ENCODE measurements at regions not wholly inside any gene's neighbourhood (a gene's known extent, or its start where the extent isn't known, plus 50 kb on each side); places are given as distances from the start of the nearest gene placed in this dataset.

GRCh38 chr16:79790854-79791253 lies 190.3 kb upstream of the MAF start:
- DNase-seq (ENCODE audit: low read depth): no peak

DNA sequence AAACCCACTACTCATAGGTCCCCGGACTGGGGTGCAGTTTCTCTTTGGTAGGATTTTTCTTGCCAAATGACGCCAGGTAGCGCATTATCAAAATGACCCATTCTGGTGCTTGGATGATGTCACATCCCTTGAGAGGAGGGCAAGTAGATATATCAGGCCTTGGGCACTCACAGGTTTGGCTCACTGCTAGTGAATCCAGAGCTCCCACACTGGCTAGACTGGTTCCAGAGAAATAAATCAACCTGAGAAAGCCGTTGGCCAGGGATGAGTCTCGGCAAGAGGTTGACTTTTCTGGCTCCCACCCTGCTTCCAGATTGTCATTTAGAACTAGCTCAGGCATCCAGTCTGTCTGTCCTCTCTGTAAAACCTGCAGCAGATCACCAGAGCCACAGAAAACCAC lies 188.4 kb upstream of the MAF start:
- DNase-seq (ENCODE audit: low read depth): no peak

- DNase-seq (ENCODE audit: low read depth): no peak
Measured at GRCh38 chr16:79786389-79786788, 185.9 kb upstream of the MAF start.

DNA sequence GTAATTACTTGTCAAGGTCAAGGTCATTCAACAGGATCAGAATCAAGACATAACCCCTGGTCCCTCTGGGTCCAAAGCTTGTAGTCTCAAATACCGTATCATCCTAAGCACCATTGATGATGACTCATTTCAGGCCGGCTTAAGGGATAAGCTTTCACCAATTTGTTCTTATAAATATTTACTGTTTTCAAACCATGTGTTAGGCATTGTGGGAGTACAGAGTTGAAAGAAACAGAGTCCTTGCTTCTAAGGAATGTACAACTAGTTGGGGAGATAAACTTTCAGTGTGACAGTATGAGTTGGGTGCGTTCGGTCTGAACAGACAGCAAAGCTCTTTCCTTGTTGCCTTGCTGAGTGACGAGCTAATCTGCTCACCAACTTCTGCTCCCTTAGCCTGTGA lies 183.5 kb upstream of the MAF start:
- DNase-seq (ENCODE audit: low read depth): no peak

DNA sequence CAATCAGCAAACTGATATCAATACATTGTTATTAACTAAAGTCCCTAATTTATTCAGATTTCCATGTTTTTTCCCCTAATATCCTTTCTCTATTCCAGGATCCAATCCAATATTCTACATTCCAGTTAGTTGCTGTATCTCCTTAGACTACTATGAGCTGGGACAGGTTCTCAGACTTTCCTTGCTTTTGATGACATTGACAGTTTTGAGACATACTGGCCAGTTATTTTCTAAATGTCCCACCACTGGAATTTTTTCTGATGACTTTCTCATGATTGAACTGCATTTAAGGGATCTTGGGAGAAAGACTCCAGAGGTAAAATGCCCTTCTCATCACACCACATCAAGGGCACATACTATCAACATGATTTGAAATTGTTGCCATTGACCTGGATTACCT lies 177.1 kb upstream of the MAF start:
- DNase-seq (ENCODE audit: low read depth): no peak

- DNase-seq (ENCODE audit: low read depth): no peak
Measured at GRCh38 chr16:79776243-79776847, 175.8 kb upstream of the MAF start.

DNA sequence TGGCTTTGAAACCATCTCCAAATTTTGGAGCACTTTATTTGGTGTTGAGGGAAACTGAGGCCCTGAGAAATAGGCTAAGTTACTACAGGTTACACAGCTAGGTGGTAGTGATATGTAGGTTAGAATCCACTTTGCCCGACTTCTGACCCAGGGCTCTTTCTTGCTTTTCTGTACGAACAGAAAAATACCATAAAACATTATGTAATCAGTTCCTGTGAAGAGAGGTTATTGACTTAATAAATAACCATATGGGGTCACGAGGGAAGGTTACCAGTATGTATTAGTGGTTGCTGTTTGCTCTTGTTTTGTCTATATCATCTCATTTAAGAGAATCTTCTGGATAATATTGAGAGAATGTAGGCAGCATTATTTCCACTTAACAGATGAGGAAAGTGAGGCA lies 172.2 kb upstream of the MAF start:
- DNase-seq (ENCODE audit: low read depth): no peak

GRCh38 chr16:79772048-79772447 lies 171.5 kb upstream of the MAF start:
- no peak for DNase-seq (ENCODE audit: low read depth)

DNA sequence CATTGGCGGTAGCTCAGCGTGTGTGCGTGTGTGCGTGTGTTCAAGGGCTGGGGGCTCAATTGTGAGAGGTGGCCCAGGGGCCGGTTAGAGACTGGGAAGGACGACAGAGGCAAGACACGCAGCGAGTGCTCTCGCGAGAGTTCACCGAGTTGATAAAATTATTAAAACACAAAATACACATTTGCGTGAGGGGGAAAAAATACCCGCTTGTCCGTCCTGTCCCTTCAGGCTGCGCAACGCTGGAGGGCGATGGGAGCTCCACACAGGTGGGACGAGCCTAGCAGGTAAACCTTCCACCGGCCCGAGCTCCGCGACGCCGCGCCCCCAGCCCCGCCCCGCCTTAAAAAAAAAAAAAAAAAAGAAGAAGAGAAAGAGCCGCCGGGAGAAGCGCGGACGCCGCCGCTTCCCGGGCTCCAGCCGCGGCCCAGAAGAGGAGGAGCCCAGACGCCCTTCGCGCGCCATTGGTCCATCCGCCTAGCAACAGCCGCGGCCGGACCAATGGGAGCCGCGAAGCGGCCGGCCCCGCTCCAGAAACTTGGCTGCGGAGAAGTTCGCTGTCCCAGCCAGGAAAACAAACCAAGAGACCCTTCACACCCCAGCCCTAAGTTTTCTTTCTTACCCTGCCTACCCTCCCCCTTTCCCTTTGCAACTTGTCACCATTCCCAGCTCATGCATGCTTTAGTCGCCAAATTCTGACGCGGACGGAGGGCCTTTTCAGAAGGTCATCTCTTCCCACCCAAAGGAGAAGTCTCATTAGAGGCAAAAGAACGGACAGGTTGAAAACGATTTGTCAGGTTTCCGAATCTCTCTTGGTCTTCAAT lies 169.9 kb upstream of the MAF start:
- peak; percentile 25 for DNase-seq (ENCODE audit: low read depth)

- no peak for DNase-seq (ENCODE audit: low read depth)
Measured at GRCh38 chr16:79769928-79770243, 169.3 kb upstream of the MAF start.

- DNase-seq (ENCODE audit: low read depth): no peak
Measured at GRCh38 chr16:79769270-79769927, 168.9 kb upstream of the MAF start.

DNA sequence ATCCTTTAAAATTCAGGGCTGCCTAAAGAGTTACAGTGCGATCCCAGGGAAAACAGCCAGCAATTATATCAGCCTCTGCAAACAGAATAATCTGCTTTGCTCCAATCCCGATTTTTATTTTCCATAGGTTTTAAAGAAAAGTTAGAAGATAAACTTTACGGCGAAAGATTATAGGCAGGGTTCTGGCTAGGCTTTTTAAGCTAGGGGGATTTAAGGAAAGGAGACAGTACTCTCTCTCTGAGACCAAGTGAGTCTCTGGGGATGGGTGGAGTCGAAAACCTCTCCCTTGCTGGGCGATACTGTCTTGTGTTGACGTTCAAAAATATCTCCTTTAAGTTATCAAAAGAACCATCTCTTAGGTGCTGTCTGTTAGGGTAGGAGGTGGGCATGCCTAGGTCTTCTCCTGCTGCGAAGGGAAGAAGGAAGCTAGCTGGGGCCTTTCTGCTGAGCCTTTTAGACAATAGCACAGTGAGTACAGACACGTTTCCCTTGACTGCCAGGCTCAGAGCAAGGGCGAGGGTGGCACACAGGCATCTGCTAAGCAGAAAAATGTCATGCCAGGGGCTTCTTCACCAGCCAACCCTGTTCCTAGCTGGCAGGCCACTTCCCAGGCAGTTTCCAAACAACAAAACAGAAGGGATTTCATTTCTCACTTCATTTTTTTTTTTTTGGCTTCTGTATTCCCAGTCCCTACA lies 167.9 kb upstream of the MAF start:
- no peak for DNase-seq (ENCODE audit: low read depth)

GRCh38 chr16:79767421-79768275 lies 167.1 kb upstream of the MAF start:
- DNase-seq (ENCODE audit: low read depth): no peak

DNA sequence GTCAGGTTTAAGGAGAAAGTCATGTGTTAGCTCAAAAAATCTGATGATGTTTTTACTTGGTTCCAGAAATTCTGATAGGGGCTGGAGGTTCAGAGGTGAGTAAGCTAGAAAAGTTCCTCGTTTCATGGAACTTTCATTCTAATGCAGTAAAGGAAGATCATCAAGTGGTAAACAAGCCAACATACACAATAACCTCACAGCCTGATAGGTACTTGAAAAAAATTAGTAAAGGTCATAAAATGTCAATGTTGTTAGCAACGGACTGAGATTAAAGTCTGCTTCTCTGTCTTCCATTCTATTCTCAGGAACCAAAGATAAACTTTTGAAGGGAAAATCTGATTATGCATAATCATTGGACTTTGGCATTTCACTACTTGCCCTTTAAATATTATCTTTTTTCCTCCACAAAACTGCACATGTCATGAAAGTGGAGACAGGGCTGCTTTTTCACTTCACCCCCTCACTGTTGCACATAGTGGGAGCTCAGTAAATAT lies 165.4 kb upstream of the MAF start:
- DNase-seq (ENCODE audit: low read depth): no peak

- DNase-seq (ENCODE audit: low read depth): no peak
Measured at GRCh38 chr16:79765431-79765830, 164.9 kb upstream of the MAF start.

- DNase-seq (ENCODE audit: low read depth): no peak
Measured at GRCh38 chr16:79764415-79765110, 164.0 kb upstream of the MAF start.

GRCh38 chr16:79762217-79762616 lies 161.7 kb upstream of the MAF start:
- DNase-seq (ENCODE audit: low read depth): no peak

DNA sequence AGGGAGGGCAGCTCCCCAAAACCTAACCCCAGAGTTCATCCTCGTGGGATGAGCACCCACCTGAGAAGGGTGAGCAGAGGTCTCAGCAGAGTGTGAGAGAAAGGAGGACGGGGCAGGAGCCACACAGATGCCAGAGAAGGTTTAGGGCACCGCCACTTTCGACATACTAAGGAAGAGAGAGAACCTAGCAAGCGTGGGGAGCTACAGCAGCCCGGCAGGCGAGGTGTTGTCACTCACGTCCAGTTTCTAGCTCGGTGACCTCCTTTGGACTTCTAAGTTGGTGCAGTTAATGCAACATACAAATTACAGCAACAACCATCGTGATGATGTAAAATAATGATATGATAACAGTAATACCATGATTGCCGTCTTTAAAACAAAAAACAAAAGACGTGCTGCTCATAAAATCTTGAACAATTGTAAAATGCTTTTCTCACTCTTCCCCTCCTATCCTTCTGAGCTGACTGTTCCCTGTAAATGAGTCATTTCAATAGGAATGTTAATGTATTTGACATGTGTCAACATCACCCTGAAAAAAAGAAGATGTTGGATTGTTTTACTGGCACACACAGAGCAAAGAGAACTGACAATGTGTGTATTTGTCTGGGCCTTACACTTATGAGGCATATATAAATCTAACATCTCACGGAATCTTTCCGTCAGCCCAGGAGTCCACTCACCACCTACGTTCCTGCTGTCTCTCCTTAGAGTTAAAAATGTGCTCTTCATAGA lies 158.2 kb upstream of the MAF start:
- DNase-seq (ENCODE audit: low read depth): no peak

GRCh38 chr16:79757968-79758367 lies 157.4 kb upstream of the MAF start:
- DNase-seq (ENCODE audit: low read depth): no peak

DNA sequence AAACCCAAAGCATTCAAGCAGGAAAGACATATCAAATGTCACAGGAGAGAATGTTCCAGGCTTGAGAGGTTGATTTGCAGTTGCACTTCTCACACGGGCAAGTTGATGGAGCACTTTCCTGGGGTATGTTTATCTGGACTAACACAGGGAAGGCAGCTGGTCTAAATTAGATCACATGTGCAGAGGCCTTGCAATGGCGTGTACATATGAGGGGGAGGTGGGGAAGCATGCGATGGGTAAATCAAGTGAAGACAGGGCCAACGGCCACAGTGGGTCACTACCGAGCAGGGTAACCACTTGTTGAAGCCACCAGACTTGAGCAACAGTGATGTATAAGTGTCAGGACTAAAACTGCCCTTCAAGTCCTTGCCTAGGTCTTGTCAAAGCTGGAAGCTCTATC lies 156.6 kb upstream of the MAF start:
- no peak for DNase-seq (ENCODE audit: low read depth)
